Panc1 (cell line): ENCODE measurements at regions not wholly inside any gene's neighbourhood (a gene's known extent, or its start where the extent isn't known, plus 50 kb on each side); places are given as distances from the start of the nearest gene placed in this dataset.

Experiments
- ATAC-seq: fragments of 200-7000 bp; cut with Tn5 transposase; 2 replicates; pipeline ENCODE4 v1.9.1; 2020; ENCODE audit warnings: mild to moderate bottlenecking, moderate library complexity
- BruUV-seq: library from RNA; stranded (reverse); fragments of 400-500 nt; replicated peaks from 2 replicates; lab custom pipeline; 2021; lab: Mats Ljungman, UMichigan
- CTCF ChIA-PET: fragments of 300-600 bp; sonication (Branson Sonifier 250); formaldehyde crosslinking; loops from one replicate; lab custom pipeline; 2022; ENCODE audit warnings: antibody characterized with exemption; lab: Charles Lee
- POLR2A ChIA-PET: fragments of 300-600 bp; sonication (Branson Sonifier 250); formaldehyde crosslinking; loops from one replicate; lab custom pipeline; 2022; ENCODE audit warnings: antibody characterized with exemption; lab: Charles Lee
- DNase-seq: peaks from one replicate; pipeline ENCODE4 v3.0.0-alpha.2; 2010; ENCODE audit warnings: low read depth, low spot score
- H3K27ac ChIP-seq: 2 replicates; pipeline ENCODE4 v1.5.1; 2011; ENCODE audit warnings: mild to moderate bottlenecking, low read length, inconsistent platforms
- H3K27me3 ChIP-seq: fragments of 200-500 bp; sonication (Bioruptor generic); 2 replicates; pipeline ENCODE4 v1.6.0; 2014; ENCODE audit warnings: low read length, inconsistent platforms; ENCODE audit not compliant: control insufficient read depth, insufficient read depth
- H3K36me3 ChIP-seq: fragments of 200-500 bp; sonication (Bioruptor generic); 2 replicates; pipeline ENCODE4 v1.5.1; 2014; ENCODE audit warnings: inconsistent platforms, mild to moderate bottlenecking, low read length, moderate library complexity; ENCODE audit not compliant: control insufficient read depth, insufficient read depth
- H3K4me1 ChIP-seq: 2 replicates; pipeline ENCODE4 v1.5.1; 2011; ENCODE audit warnings: inconsistent platforms, mild to moderate bottlenecking, low read length, moderate library complexity; ENCODE audit not compliant: control insufficient read depth, insufficient read depth
- H3K4me3 ChIP-seq, 2 experiments: 2 replicates each; pipeline ENCODE4 v1.5.1; 2011 to 2012; ENCODE audit warnings: low read depth in 2 of 2, low read length in 2 of 2, mild to moderate bottlenecking in 2 of 2, inconsistent platforms in 1 of 2, moderate library complexity in 1 of 2
- H3K9me3 ChIP-seq: fragments of 200-500 bp; sonication (Bioruptor generic); 2 replicates; pipeline ENCODE4 v1.5.1; 2014; ENCODE audit warnings: low read depth, mild to moderate bottlenecking, inconsistent platforms, low read length, moderate library complexity; ENCODE audit not compliant: control insufficient read depth, insufficient read depth
- POLR2AphosphoS5 ChIP-seq: IDR thresholded peaks from 2 replicates; pipeline ENCODE4 v1.6.1; 2012; ENCODE audit warnings: mild to moderate bottlenecking, low read depth, low read length, moderate library complexity
- SIN3A ChIP-seq: IDR thresholded peaks from 2 replicates; pipeline ENCODE4 v1.6.1; 2012; ENCODE audit warnings: low read depth, mild to moderate bottlenecking, low read length, moderate library complexity, borderline replicate concordance; ENCODE audit not compliant: insufficient read depth
- TCF7L2 ChIP-seq: IDR thresholded peaks from 2 replicates; pipeline ENCODE4 v1.6.1; 2011; ENCODE audit warnings: mild to moderate bottlenecking, low read depth, low read length, inconsistent platforms
- in situ Hi-C: cut with HindIII; loops from 2 replicates; pipeline ENCODE4 v1.10.0; 2016; ENCODE audit warnings: low sequenced_read_pairs, low pct_unique_long_range_greater_than_20kb
- intact Hi-C: fragments of 100-400 bp; cut with micrococcal nuclease; formaldehyde crosslinking; loops from one replicate; pipeline ENCODE4 v1.10.0; 2022; ENCODE audit not compliant: unreplicated experiment
- TF ChIP-seq, protein P1 (sequence below): fragments of 450-650 bp; IDR thresholded peaks from 2 replicates; pipeline ENCODE4 v1.5.1; 2017; ENCODE audit warnings: mild to moderate bottlenecking
- TF ChIP-seq, protein P2 (sequence below), 2 experiments: IDR thresholded peaks; 2 replicates each; pipeline ENCODE4 v1.6.1; 2011 to 2012; ENCODE audit warnings: low read depth in 2 of 2, control low read depth in 1 of 2, low read length in 1 of 2, mild to moderate bottlenecking in 1 of 2, moderate library complexity in 1 of 2; ENCODE audit not compliant: insufficient read depth in 1 of 2

DNA sequence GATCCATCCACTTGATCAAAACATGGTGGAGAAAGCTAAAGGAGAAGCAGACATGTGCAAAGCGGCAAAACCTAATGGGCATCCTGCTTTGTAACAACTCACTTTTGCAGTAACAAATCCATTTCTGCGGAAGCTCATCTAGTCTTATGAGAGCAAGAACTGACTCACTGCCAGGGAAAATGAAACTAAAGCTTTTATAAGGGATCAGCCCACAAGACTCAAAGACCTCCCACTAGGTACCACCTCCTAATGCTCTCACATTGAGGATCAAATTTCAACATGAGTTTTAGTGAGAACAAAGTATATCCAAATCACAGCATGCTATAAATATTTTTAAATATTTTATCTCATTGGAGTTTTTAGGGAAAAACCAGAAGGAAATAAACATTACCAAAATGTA lies 120.1 kb upstream of the GNAI1 start:
- intact Hi-C loops: loop anchor here (10.0 kb wide), 2 partner anchors 210 to 720 kb away; no protein-coding TSS in a partner anchor
- CTCF ChIA-PET: no interaction called here
- ATAC-seq: no peak

DNA sequence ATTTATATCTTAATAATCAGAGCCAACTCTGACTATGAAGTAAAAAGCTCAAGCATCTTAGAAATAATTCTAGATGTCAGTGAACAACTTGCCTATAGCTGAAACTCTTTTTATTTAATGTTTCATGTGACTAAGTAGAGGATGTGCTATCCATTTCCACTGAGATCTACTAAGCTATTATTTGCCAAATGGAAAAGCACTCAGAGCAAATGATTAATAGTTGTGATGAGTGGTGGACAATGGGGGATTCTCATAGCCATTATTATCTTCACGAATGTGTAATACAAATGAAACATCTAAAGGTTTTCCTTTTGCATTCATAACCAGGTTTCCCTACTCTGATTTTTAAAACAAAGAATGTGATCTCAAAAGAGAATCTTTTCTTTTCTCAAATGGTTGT lies 126.6 kb upstream of the GNAI1 start:
- in situ Hi-C loops: no loop called here

More for the DNA sequence above, 120.1 kb upstream of the GNAI1 start:
- Histone ChIP-seq H3K27ac (no peak overlapping the region), H3K36me3 (no peaks in the 10 kb centered on the region), H3K27me3 (no peaks in the 10 kb centered on the region), H3K4me1 (no peaks in the 10 kb centered on the region), H3K4me3 (no peak overlapping the region), H3K9me3 (no peaks in the 10 kb centered on the region; the same call in 1 of the 2 replicates)
- BruUV-seq: no TSS peak
- in situ Hi-C loops: no loop called here
- no peak for DNase-seq
- TF ChIP-seq, protein P1, sequence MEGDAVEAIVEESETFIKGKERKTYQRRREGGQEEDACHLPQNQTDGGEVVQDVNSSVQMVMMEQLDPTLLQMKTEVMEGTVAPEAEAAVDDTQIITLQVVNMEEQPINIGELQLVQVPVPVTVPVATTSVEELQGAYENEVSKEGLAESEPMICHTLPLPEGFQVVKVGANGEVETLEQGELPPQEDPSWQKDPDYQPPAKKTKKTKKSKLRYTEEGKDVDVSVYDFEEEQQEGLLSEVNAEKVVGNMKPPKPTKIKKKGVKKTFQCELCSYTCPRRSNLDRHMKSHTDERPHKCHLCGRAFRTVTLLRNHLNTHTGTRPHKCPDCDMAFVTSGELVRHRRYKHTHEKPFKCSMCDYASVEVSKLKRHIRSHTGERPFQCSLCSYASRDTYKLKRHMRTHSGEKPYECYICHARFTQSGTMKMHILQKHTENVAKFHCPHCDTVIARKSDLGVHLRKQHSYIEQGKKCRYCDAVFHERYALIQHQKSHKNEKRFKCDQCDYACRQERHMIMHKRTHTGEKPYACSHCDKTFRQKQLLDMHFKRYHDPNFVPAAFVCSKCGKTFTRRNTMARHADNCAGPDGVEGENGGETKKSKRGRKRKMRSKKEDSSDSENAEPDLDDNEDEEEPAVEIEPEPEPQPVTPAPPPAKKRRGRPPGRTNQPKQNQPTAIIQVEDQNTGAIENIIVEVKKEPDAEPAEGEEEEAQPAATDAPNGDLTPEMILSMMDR: no peak
- TF ChIP-seq, protein P2, sequence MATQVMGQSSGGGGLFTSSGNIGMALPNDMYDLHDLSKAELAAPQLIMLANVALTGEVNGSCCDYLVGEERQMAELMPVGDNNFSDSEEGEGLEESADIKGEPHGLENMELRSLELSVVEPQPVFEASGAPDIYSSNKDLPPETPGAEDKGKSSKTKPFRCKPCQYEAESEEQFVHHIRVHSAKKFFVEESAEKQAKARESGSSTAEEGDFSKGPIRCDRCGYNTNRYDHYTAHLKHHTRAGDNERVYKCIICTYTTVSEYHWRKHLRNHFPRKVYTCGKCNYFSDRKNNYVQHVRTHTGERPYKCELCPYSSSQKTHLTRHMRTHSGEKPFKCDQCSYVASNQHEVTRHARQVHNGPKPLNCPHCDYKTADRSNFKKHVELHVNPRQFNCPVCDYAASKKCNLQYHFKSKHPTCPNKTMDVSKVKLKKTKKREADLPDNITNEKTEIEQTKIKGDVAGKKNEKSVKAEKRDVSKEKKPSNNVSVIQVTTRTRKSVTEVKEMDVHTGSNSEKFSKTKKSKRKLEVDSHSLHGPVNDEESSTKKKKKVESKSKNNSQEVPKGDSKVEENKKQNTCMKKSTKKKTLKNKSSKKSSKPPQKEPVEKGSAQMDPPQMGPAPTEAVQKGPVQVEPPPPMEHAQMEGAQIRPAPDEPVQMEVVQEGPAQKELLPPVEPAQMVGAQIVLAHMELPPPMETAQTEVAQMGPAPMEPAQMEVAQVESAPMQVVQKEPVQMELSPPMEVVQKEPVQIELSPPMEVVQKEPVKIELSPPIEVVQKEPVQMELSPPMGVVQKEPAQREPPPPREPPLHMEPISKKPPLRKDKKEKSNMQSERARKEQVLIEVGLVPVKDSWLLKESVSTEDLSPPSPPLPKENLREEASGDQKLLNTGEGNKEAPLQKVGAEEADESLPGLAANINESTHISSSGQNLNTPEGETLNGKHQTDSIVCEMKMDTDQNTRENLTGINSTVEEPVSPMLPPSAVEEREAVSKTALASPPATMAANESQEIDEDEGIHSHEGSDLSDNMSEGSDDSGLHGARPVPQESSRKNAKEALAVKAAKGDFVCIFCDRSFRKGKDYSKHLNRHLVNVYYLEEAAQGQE (IDR thresholded peaks at IDR 0.05; ENCODE audit: insufficient read depth in 1 of 2, low read depth in 2 of 2, low read length in 1 of 2): no peak
- no peak for TF ChIP-seq SIN3A
- no peak for TF ChIP-seq TCF7L2
- TF ChIP-seq POLR2AphosphoS5: no peak
- POLR2A ChIA-PET: no interaction called here

DNA sequence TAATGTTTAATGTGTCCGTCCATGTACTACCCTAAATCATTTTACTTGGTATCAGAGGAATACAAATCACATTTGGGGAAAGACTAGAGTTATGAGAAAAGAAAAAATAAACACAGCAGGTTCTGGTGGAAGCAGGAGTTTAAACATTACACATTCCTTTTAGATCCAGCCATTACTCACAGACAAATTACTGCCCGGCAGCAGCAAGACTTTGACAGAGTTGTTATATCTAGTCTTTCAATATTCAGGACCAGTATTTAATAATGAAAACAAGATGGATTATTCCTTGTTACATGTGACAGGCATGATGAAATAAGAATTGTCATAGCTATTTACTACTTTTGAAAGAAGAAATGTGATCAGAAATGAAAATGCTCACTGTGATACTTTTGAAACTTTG lies 131.8 kb upstream of the GNAI1 start:
- Histone ChIP-seq H3K27me3 (no peaks in the 10 kb centered on the region), H3K9me3 (no peaks in the 10 kb centered on the region), H3K4me3 (no peak overlapping the region), H3K27ac (no peak overlapping the region), H3K36me3 (no peaks in the 10 kb centered on the region), H3K4me1 (no peaks in the 10 kb centered on the region)
- ChIA-PET CTCF (no interaction called here), POLR2A (no interaction called here)
- ATAC-seq (no peak), DNase-seq (no peak)
- in situ Hi-C loops (no loop called here), intact Hi-C loops (no loop called here)
- no TSS peak for BruUV-seq
- TF ChIP-seq TCF7L2: no peak
- TF ChIP-seq SIN3A: no peak
- TF ChIP-seq, protein P2 (IDR thresholded peaks at IDR 0.05; ENCODE audit: insufficient read depth in 1 of 2, low read depth in 2 of 2, low read length in 1 of 2): no peak

More for the DNA sequence above, 126.6 kb upstream of the GNAI1 start:
- intact Hi-C loops: no loop called here
- H3K9me3 ChIP-seq: no peaks in the 10 kb centered on the region
- no peak for DNase-seq
- no peak for TF ChIP-seq SIN3A
- H3K4me3 ChIP-seq: no peak overlapping the region
- no peaks in the 10 kb centered on the region for H3K27me3 ChIP-seq
- no peaks in the 10 kb centered on the region for H3K36me3 ChIP-seq
- H3K27ac ChIP-seq: no peak overlapping the region
- POLR2A ChIA-PET: no interaction called here
- no peak for ATAC-seq
- H3K4me1 ChIP-seq: no peaks in the 10 kb centered on the region
- CTCF ChIA-PET: no interaction called here
- BruUV-seq: no TSS peak
